H1 (cell line): ENCODE measurements at regions not wholly inside any gene's neighbourhood (a gene's known extent, or its start where the extent isn't known, plus 50 kb on each side); places are given as distances from the start of the nearest gene placed in this dataset.

Experiments used
- CTCF ChIA-PET: fragments of 300-600 bp; sonication (Branson Sonifier 250); formaldehyde crosslinking; loops from one replicate; lab custom pipeline; 2021; ENCODE audit not compliant: partially characterized antibody; lab: Charles Lee
- POLR2A ChIA-PET: fragments of 300-600 bp; sonication (Branson Sonifier 250); formaldehyde crosslinking; loops from one replicate; lab custom pipeline; 2021; ENCODE audit warnings: inconsistent platforms; ENCODE audit not compliant: partially characterized antibody; lab: Charles Lee
- DNase-seq, 2 experiments: peaks; one replicate each; pipeline versions ENCODE4 v3.0.0 to v3.0.0-alpha.2; 2010 to 2022; ENCODE audit warnings: low spot score in 2 of 2, low read depth in 1 of 2, mixed read lengths in 1 of 2
- FAIRE-seq: peaks from 2 replicates; lab custom pipeline; 2011; peaks lifted over from hg19 to GRCh38; lab: Jason Lieb, UNC
- H2AFZ ChIP-seq: 2 replicates; pipeline ENCODE4 v1.8.1; 2012; ENCODE audit warnings: low read length, inconsistent platforms
- H2AK5ac ChIP-seq: 2 replicates; pipeline ENCODE4 v1.6.1; 2013; ENCODE audit warnings: low read depth, low read length
- H2BK120ac ChIP-seq: replicated peaks from 2 replicates; pipeline ENCODE3; 2013; ENCODE audit warnings: low read depth, low read length, inconsistent platforms
- H2BK12ac ChIP-seq: 2 replicates; pipeline ENCODE4 v1.6.1; 2013; ENCODE audit warnings: low read depth, low read length
- H2BK15ac ChIP-seq: 2 replicates; pipeline ENCODE4 v1.6.1; 2013; ENCODE audit warnings: low read length
- H2BK20ac ChIP-seq: 2 replicates; pipeline ENCODE4 v1.6.1; 2013; ENCODE audit warnings: low read length
- H2BK5ac ChIP-seq: 2 replicates; pipeline ENCODE4 v1.6.1; 2013; ENCODE audit warnings: low read depth, low read length
- H3K14ac ChIP-seq: 2 replicates; pipeline ENCODE4 v1.6.1; 2013; ENCODE audit warnings: inconsistent platforms; ENCODE audit not compliant: insufficient read length
- H3K18ac ChIP-seq: 2 replicates; pipeline ENCODE4 v1.6.1; 2013; ENCODE audit warnings: low read length; ENCODE audit errors: extremely low read depth
- H3K23ac ChIP-seq: 2 replicates; pipeline ENCODE4 v1.6.1; 2013; ENCODE audit warnings: inconsistent platforms; ENCODE audit not compliant: insufficient read length
- H3K23me2 ChIP-seq: 2 replicates; pipeline ENCODE4 v1.6.1; 2013; ENCODE audit warnings: low read depth, low read length
- H3K27ac ChIP-seq: 2 replicates; pipeline ENCODE4 v1.6.1; 2011; ENCODE audit warnings: low read depth, low read length, inconsistent platforms
- H3K27me3 ChIP-seq, 4 experiments: replicated peaks in 1 of 4; 1 replicate in 1 of 4; 2 replicates in 3 of 4; pipeline versions ENCODE4 v1.6.1 to v1.8.1; 2011 to 2013; ENCODE audit warnings: low read length in 3 of 4, mild to moderate bottlenecking in 3 of 4, inconsistent platforms in 2 of 4, mixed read lengths in 2 of 4, moderate library complexity in 1 of 4; ENCODE audit not compliant: control insufficient read depth in 3 of 4, insufficient read depth in 3 of 4; ENCODE audit errors: extremely low read depth in 1 of 4
- H3K36me3 ChIP-seq, 4 experiments: 2 replicates each; pipeline versions ENCODE4 v1.6.1 to v1.8.1; 2011 to 2013; ENCODE audit warnings: mild to moderate bottlenecking in 4 of 4, low read length in 3 of 4, moderate library complexity in 2 of 4, control low read depth in 1 of 4, inconsistent platforms in 1 of 4; ENCODE audit not compliant: insufficient read depth in 4 of 4, control insufficient read depth in 2 of 4
- H3K4ac ChIP-seq: replicated peaks from 2 replicates; pipeline ENCODE3; 2013; ENCODE audit warnings: low read length, low read depth, mixed read lengths, inconsistent platforms; ENCODE audit not compliant: insufficient read length
- H3K4me1 ChIP-seq, 4 experiments: replicated peaks in 1 of 4; 1 replicate in 1 of 4; 2 replicates in 3 of 4; pipeline versions ENCODE4 v1.6.1 to v1.8.1; 2011 to 2013; ENCODE audit warnings: low read length in 3 of 4, inconsistent platforms in 2 of 4, mixed read lengths in 1 of 4; ENCODE audit not compliant: insufficient read depth in 4 of 4, control insufficient read depth in 3 of 4
- H3K4me2 ChIP-seq, 2 experiments: 2 replicates each; pipeline versions ENCODE4 v1.6.1 to v1.8.1; 2011 to 2013; ENCODE audit warnings: low read depth in 2 of 2, low read length in 2 of 2, control low read depth in 1 of 2, inconsistent platforms in 1 of 2, mild to moderate bottlenecking in 1 of 2; ENCODE audit not compliant: insufficient read depth in 1 of 2
- H3K4me3 ChIP-seq, 4 experiments: fragments of 200-600, 300-600 bp in 1 of 4; sonication (generic), shearing (Covaris generic), sonication (Bioruptor Twin) in 1 of 4; 2 replicates each; pipeline versions ENCODE4 v1.5.1 to v1.8.1; 2011 to 2016; ENCODE audit warnings: low read length in 4 of 4, low read depth in 3 of 4, control low read depth in 2 of 4, inconsistent platforms in 2 of 4, mild to moderate bottlenecking in 2 of 4, mixed read lengths in 1 of 4, moderate library complexity in 1 of 4; ENCODE audit not compliant: insufficient read depth in 2 of 4; ENCODE audit errors: extremely low read depth in 1 of 4
- H3K56ac ChIP-seq: replicated peaks from 2 replicates; pipeline ENCODE3; 2013; ENCODE audit warnings: low read depth, mild to moderate bottlenecking, mixed read lengths, low read length, inconsistent platforms; ENCODE audit not compliant: insufficient read length
- H3K79me1 ChIP-seq: 2 replicates; pipeline ENCODE4 v1.6.1; 2013; ENCODE audit warnings: low read depth, low read length, control low read depth
- H3K79me2 ChIP-seq, 2 experiments: 2 replicates each; pipeline versions ENCODE4 v1.6.1 to v1.8.1; 2012 to 2013; ENCODE audit warnings: low read length in 2 of 2, mild to moderate bottlenecking in 2 of 2, inconsistent platforms in 1 of 2; ENCODE audit not compliant: insufficient read depth in 2 of 2, control insufficient read depth in 1 of 2
- H3K9ac ChIP-seq, 4 experiments: replicated peaks in 1 of 4; 1 replicate in 1 of 4; 2 replicates in 3 of 4; pipeline versions ENCODE4 v1.6.1 to v1.8.1; 2011 to 2013; ENCODE audit warnings: low read depth in 3 of 4, low read length in 3 of 4, control low read depth in 2 of 4, mild to moderate bottlenecking in 2 of 4, moderate library complexity in 2 of 4, inconsistent platforms in 1 of 4; ENCODE audit errors: extremely low read depth in 1 of 4
- H3K9me3 ChIP-seq, 2 experiments: 2 replicates each; pipeline versions ENCODE4 v1.6.1 to v1.8.1; 2012 to 2013; ENCODE audit warnings: mild to moderate bottlenecking in 2 of 2, moderate library complexity in 2 of 2, control low read depth in 1 of 2, inconsistent platforms in 1 of 2, low read depth in 1 of 2, low read length in 1 of 2, mixed read lengths in 1 of 2; ENCODE audit not compliant: insufficient read depth in 2 of 2
- H4K20me1 ChIP-seq, 2 experiments: replicated peaks in 1 of 2; 2 replicates each; pipeline versions ENCODE3 to v1.8.1; 2011 to 2013; ENCODE audit warnings: inconsistent platforms in 2 of 2, low read length in 2 of 2, mild to moderate bottlenecking in 1 of 2; ENCODE audit not compliant: insufficient read depth in 2 of 2, control insufficient read depth in 1 of 2
- H4K5ac ChIP-seq: 2 replicates; pipeline ENCODE4 v1.6.1; 2013; ENCODE audit warnings: low read length, low read depth, mixed read lengths, inconsistent platforms; ENCODE audit not compliant: insufficient read length
- H4K8ac ChIP-seq: 2 replicates; pipeline ENCODE4 v1.8.0; 2013; ENCODE audit warnings: mild to moderate bottlenecking, moderate library complexity, low read length, inconsistent platforms; ENCODE audit not compliant: insufficient read depth; ENCODE audit errors: extremely low read depth
- H4K91ac ChIP-seq: replicated peaks from 2 replicates; pipeline ENCODE3; 2013; ENCODE audit warnings: low read length, mixed read lengths, inconsistent platforms; ENCODE audit not compliant: insufficient read length
- ATF2 ChIP-seq: IDR thresholded peaks from 2 replicates; pipeline ENCODE4 v1.6.1; 2012; ENCODE audit warnings: low read length, inconsistent platforms
- CTBP2 ChIP-seq: IDR thresholded peaks from 2 replicates; pipeline ENCODE4 v1.7.0; 2011; ENCODE audit warnings: borderline replicate concordance, mild to moderate bottlenecking, moderate library complexity, mixed read lengths, low read length; ENCODE audit not compliant: insufficient read depth, insufficient read length
- CTCF ChIP-seq, 3 experiments: IDR thresholded peaks; 1 replicate in 2 of 3; 2 replicates in 1 of 3; pipeline versions ENCODE4 v1.5.1 to v1.6.1; 2011; ENCODE audit warnings: low read length in 3 of 3, mild to moderate bottlenecking in 3 of 3, inconsistent platforms in 2 of 3, low read depth in 1 of 3, moderate library complexity in 1 of 3; ENCODE audit not compliant: insufficient read depth in 1 of 3; ENCODE audit errors: control extremely low read depth in 1 of 3
- JUND ChIP-seq: IDR thresholded peaks from 2 replicates; pipeline ENCODE4 v1.6.1; 2011; ENCODE audit warnings: mild to moderate bottlenecking, improper control_type of control experiment, low read length
- MAX ChIP-seq: IDR thresholded peaks from 2 replicates; pipeline ENCODE4 v1.6.1; 2012; ENCODE audit warnings: inconsistent platforms
- PHF8 ChIP-seq: fragments of 200-600 bp; sonication (generic); conservative IDR thresholded peaks from 2 replicates; pipeline ENCODE4 v1.7.1; 2012; ENCODE audit warnings: low read depth, mild to moderate bottlenecking, inconsistent platforms, low read length, moderate library complexity
- POU5F1 ChIP-seq: IDR thresholded peaks from 2 replicates; pipeline ENCODE4 v1.6.1; 2011; ENCODE audit warnings: low read depth, mild to moderate bottlenecking, low read length, moderate library complexity
- RXRA ChIP-seq: IDR thresholded peaks from 2 replicates; pipeline ENCODE4 v1.6.1; 2011; ENCODE audit warnings: low read depth, mild to moderate bottlenecking, low read length, moderate library complexity; ENCODE audit not compliant: insufficient read depth
- SIRT6 ChIP-seq: IDR thresholded peaks from one replicate; pipeline ENCODE4 v1.7.1; 2012; ENCODE audit warnings: low read length, inconsistent platforms
- TAF1 ChIP-seq: IDR thresholded peaks from 2 replicates; pipeline ENCODE4 v1.6.1; 2011; ENCODE audit warnings: mild to moderate bottlenecking, low read depth, low read length
- WGBS, 2 experiments: shearing (Covaris generic) in 1 of 2; methylation state at CpG; one replicate each; pipeline versions ENCODE4 v1.1.6 to v1.1.7; 2013 to 2015; ENCODE audit warnings: low lambda C conversion rate in 2 of 2, mixed read lengths in 2 of 2, inconsistent platforms in 1 of 2, low coverage in 1 of 2, missing lambda C conversion rate in 1 of 2; ENCODE audit not compliant: insufficient replicate concordance in 2 of 2, insufficient coverage in 1 of 2, insufficient read length in 1 of 2; ENCODE audit errors: extremely low coverage in 1 of 2, missing lambda C conversion rate in 1 of 2; 5-methylcytosine and 5-hydroxymethylcytosine counted together

DNA sequence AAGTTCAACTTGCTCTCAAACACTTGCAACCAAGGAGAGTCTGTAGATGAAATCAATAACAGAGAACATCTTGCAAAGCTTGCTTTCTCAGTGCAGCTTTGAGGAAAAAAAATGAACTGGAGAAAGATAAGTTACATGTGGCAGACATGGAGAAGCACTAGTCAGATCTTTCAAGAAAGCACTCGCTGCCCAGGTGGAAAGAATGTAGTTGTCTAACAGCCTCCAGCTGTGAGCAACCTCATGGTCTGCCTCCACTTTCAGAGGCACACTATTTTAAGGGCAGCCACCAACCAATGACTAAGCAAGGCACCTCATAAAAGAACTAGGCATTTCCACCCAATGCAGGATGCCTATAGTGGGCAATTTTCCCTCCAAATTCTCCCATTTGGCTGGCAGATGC is 125.4 kb upstream of the CPNE4 start:
- Histone ChIP-seq H2BK12ac (no peak overlapping the region), H3K18ac (no peak overlapping the region), H2BK5ac (no peak overlapping the region), H2BK20ac (no peak overlapping the region), H4K20me1 (peaks cover 0 to 1% of the 10 kb centered on the region in 2 experiments), H3K4me3 (no peak overlapping the region), H2AFZ (no peak overlapping the region), H3K36me3 (no peaks in the 10 kb centered on the region), H3K27me3 (no peaks in the 10 kb centered on the region), H4K91ac (no peak overlapping the region), H2BK15ac (no peak overlapping the region), H3K27ac (no peak overlapping the region), H4K8ac (no peak overlapping the region), H3K23ac (no peak overlapping the region), H3K9ac (no peak overlapping the region), H3K4me1 (no peaks in the 10 kb centered on the region), H3K9me3 (no peaks in the 10 kb centered on the region; a peak in 1 of 4 replicates), H4K5ac (no peak overlapping the region), H3K4me2 (no peak overlapping the region), H2BK120ac (no peak overlapping the region), H3K4ac (no peak overlapping the region), H3K14ac (no peak overlapping the region), H3K79me1 (no peaks in the 10 kb centered on the region), H2AK5ac (no peak overlapping the region), H3K56ac (no peak overlapping the region), H3K23me2 (peaks cover 2% of the 10 kb centered on the region; the same call in 1 of the 2 replicates), H3K79me2 (no peaks in the 10 kb centered on the region)
- peak; percentile 13 for FAIRE-seq
- POLR2A ChIA-PET, result no interaction called here
- WGBS, 2 experiments, result 73% methylated on average over 1 of the region's 1 CpG; no CpG with 5 or more reads in 1 of the 2 experiments
- CTCF ChIA-PET, result interaction anchor here (1.2 to 1.9 kb wide), 4 partner anchors 19 to 131 kb away, joined by 4 to 6 read pairs (median 5); no protein-coding TSS in a partner anchor
- no peak for DNase-seq
- TF ChIP-seq RXRA, result no peak
- no peak for TF ChIP-seq CTCF (IDR thresholded peaks at IDR 0.05; ENCODE audit: control extremely low read depth in 1 of 3, insufficient read depth in 1 of 3, low read depth in 1 of 3, low read length in 3 of 3)
- no peak for TF ChIP-seq POU5F1
- no peak for TF ChIP-seq MAX
- no peak for TF ChIP-seq CTBP2
- no peak for TF ChIP-seq ATF2
- TF ChIP-seq SIRT6, result no peak
- TF ChIP-seq JUND, result no peak
- no peak for TF ChIP-seq PHF8
- no peak for TF ChIP-seq TAF1
